HAP-1 (cell line): ENCODE measurements at regions not wholly inside any gene's neighbourhood (a gene's known extent, or its start where the extent isn't known, plus 50 kb on each side); places are given as distances from the start of the nearest gene placed in this dataset.

Source experiments
- DNase-seq, 2 experiments: peaks; one replicate each; pipeline ENCODE4 v3.0.0-alpha.2; 2016 to 2020; ENCODE audit warnings: low spot score in 2 of 2
- H3K27me3 ChIP-seq: fragments of 250-450 bp; sonication (Bioruptor Pico); 2 replicates; pipeline ENCODE4 v1.5.1; 2020; ENCODE audit warnings: low read depth, mild to moderate bottlenecking, moderate library complexity
- H3K36me3 ChIP-seq: fragments of 250-450 bp; sonication (Bioruptor Pico); replicated peaks from 2 replicates; pipeline ENCODE4 v1.5.1; 2020; ENCODE audit warnings: mild to moderate bottlenecking
- H3K4me1 ChIP-seq: fragments of 250-450 bp; sonication (Bioruptor Pico); 2 replicates; pipeline ENCODE4 v1.5.1; 2020; ENCODE audit warnings: mild to moderate bottlenecking
- H3K4me3 ChIP-seq: fragments of 250-450 bp; sonication (Bioruptor Pico); 2 replicates; pipeline ENCODE4 v1.5.1; 2020; ENCODE audit warnings: mild to moderate bottlenecking, moderate library complexity
- H3K9me3 ChIP-seq: fragments of 250-450 bp; sonication (Bioruptor Pico); 2 replicates; pipeline ENCODE4 v1.5.1; 2020; ENCODE audit warnings: mild to moderate bottlenecking, moderate library complexity
- in situ Hi-C: fragments of 300-500 bp; cut with MboI; formaldehyde crosslinking; loops from 3 replicates; pipeline ENCODE4 v1.14.3; 2020; ENCODE audit warnings: low sequenced_read_pairs, inconsistent platforms, mixed read lengths

DNA sequence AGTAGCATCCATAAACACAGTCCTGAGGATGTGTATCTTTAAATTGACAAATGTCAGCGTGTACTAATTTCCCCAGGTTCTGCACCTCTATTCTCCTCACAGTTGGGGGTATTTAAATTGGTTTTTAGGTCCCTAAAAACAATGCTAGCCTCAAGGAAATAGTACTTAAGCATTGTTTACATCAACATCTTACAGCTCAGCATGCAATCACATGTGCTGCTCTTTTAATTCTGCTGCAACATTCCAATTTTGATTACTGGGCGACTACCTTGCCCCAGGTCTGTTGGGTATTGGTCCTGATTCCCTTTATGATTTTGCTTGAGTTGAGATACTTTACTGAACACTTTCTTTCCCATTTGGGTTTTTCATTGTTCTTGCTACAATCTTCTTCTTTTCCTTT is 616.6 kb downstream of the CCER1 start:
- H3K36me3 ChIP-seq: no peaks in the 10 kb centered on the region
- in situ Hi-C loops: no loop called here
- DNase-seq: no peak
- H3K9me3 ChIP-seq: no peaks in the 10 kb centered on the region
- no peaks in the 10 kb centered on the region for H3K4me1 ChIP-seq
- no peak overlapping the region for H3K4me3 ChIP-seq
- no peaks in the 10 kb centered on the region for H3K27me3 ChIP-seq

GRCh38 chr12:90337018-90337417 is 618.0 kb downstream of the CCER1 start:
- in situ Hi-C loops: no loop called here
- Histone ChIP-seq H3K36me3 (no peaks in the 10 kb centered on the region), H3K4me1 (no peaks in the 10 kb centered on the region), H3K27me3 (no peaks in the 10 kb centered on the region), H3K9me3 (no peaks in the 10 kb centered on the region), H3K4me3 (no peak overlapping the region)
- DNase-seq: no peak

DNA sequence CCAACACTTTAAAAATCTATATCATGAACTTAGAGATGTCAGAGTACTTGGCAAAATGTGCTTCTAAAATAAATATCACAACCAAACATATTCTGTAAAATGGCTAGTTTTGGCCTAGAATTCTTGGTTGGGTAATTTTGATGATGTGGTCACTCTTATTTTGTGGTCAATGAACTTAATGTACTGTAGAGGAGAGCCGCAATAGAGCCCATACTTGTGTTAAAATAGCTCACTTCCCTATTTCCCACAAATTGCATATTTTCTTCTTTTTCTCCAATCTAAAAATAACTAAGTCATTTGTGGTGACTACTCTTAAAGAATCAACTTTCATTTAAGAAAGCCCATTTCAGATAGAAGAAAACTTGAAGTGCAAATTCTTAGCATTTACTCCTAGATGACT is 619.4 kb downstream of the CCER1 start:
- in situ Hi-C loops: no loop called here
- no peaks in the 10 kb centered on the region for H3K27me3 ChIP-seq
- H3K4me3 ChIP-seq: no peak overlapping the region
- H3K4me1 ChIP-seq: no peaks in the 10 kb centered on the region
- DNase-seq: no peak
- H3K9me3 ChIP-seq: no peaks in the 10 kb centered on the region
- H3K36me3 ChIP-seq: no peaks in the 10 kb centered on the region

DNA sequence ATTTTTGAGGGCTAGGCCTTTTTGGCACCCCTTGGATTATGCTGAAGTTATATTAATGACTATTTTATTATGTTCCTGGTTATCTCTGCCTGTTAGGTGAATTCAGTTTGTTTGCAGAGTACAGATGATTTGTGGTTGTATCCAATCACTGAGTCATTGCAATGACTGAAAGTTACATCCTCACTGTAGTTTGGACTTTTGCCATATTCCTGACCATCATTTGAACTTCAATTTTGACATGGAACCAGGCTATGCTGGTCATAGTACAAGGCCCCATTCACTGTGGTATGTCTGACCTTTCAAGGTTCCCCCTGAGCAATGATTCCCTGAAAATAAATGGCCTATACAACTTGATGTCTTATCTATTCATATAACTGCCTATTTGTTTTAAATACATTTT is 621.0 kb downstream of the CCER1 start:
- H3K4me3 ChIP-seq: no peak overlapping the region
- H3K27me3 ChIP-seq: no peaks in the 10 kb centered on the region
- no peaks in the 10 kb centered on the region for H3K4me1 ChIP-seq
- no peaks in the 10 kb centered on the region for H3K9me3 ChIP-seq
- in situ Hi-C loops: no loop called here
- no peaks in the 10 kb centered on the region for H3K36me3 ChIP-seq
- no peak for DNase-seq

GRCh38 chr12:90333424-90333823 is 621.6 kb downstream of the CCER1 start:
- in situ Hi-C loops: no loop called here
- no peaks in the 10 kb centered on the region for H3K9me3 ChIP-seq
- H3K4me3 ChIP-seq: no peak overlapping the region
- H3K36me3 ChIP-seq: no peaks in the 10 kb centered on the region
- DNase-seq: no peak
- H3K27me3 ChIP-seq: no peaks in the 10 kb centered on the region
- no peaks in the 10 kb centered on the region for H3K4me1 ChIP-seq

DNA sequence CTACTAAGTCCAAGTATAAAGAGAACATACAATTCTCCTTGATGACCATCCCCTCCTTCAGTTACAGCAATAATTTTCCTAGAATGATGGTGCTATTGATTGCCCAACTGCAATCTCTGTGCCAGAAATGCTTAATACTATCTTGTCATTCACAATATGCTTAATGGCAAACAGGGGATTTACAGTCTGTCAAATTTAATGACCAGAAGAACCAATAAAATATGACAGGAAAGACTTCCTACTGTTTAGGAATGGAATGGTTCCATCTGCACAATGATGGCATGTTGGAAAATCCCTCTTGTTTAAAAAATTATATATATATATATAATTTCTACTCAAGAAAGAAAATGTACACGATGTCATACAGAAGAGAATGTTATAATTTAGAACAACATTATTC is 623.2 kb downstream of the CCER1 start:
- no peaks in the 10 kb centered on the region for H3K36me3 ChIP-seq
- in situ Hi-C loops: no loop called here
- H3K9me3 ChIP-seq: no peaks in the 10 kb centered on the region
- no peaks in the 10 kb centered on the region for H3K4me1 ChIP-seq
- H3K4me3 ChIP-seq: no peak overlapping the region
- no peaks in the 10 kb centered on the region for H3K27me3 ChIP-seq
- DNase-seq: no peak

DNA sequence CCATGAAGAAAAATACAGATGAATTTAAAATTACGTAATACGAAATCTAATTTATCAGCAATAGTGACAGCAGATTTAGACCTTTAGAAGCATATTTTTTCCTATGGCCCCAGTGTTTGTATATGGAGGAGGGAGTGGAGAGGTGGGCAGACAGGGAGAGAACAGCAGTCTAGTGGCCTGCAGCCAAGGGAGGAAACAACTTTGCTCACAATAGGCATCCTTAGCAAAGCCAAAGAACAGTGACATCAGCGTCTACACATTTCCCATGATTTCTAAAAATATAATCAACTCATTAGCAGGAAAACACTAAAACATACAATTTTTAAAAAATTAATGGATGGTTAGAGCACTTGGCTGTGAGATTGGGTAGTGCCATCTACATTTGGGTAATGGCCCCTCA is 622.6 kb upstream of the ATP2B1 start:
- Histone ChIP-seq H3K4me1 (no peaks in the 10 kb centered on the region), H3K4me3 (no peak overlapping the region), H3K36me3 (no peaks in the 10 kb centered on the region), H3K9me3 (no peaks in the 10 kb centered on the region), H3K27me3 (no peaks in the 10 kb centered on the region)
- no peak for DNase-seq
- in situ Hi-C loops: no loop called here

- Histone ChIP-seq H3K9me3 (no peaks in the 10 kb centered on the region), H3K4me1 (no peaks in the 10 kb centered on the region), H3K27me3 (no peaks in the 10 kb centered on the region), H3K4me3 (no peak overlapping the region), H3K36me3 (no peaks in the 10 kb centered on the region)
- DNase-seq: no peak
- in situ Hi-C loops: no loop called here
Measured at GRCh38 chr12:90327793-90328743, 619.4 kb upstream of the ATP2B1 start.

DNA sequence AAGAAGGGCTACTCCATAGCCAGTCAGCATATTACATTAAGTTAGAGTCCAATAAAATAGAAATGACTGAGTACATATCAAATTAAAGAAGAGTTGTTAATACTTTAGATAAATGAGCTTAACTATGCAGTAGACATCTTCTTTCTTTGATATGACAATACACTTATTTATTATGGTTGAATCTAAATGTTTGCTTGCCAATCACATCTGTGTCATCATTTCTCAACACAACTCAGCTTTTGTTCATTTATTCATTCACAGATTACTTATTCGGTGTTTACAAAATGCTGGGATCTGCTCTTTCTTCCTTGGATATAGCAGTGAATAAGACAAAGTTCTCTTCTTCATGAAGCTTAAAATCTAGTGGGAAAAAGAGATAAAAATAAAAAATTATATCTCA is 614.6 kb upstream of the ATP2B1 start:
- Histone ChIP-seq H3K27me3 (no peaks in the 10 kb centered on the region), H3K36me3 (no peaks in the 10 kb centered on the region), H3K4me1 (no peaks in the 10 kb centered on the region), H3K4me3 (no peak overlapping the region), H3K9me3 (no peaks in the 10 kb centered on the region)
- no peak for DNase-seq
- in situ Hi-C loops: no loop called here

DNA sequence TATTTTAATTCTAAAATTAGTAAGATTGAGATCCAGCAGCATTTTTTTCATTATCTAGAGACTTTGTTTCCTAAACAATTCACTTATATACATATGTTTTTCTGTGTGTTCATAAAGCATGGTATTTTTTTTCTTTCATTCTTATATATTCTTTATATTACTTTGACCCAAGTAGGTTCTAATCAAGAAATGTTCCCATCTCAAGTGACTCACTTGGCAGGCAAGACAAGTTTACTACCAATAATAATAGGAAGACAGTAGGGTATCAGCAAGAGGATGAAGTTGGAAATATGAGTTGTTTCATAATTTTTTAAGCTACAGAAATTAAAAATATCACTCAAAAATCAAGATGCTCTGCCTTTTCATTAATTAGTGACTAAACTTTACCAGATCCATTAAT is 613.4 kb upstream of the ATP2B1 start:
- H3K4me1 ChIP-seq: no peaks in the 10 kb centered on the region
- H3K36me3 ChIP-seq: no peaks in the 10 kb centered on the region
- DNase-seq: no peak
- H3K9me3 ChIP-seq: no peaks in the 10 kb centered on the region
- no peaks in the 10 kb centered on the region for H3K27me3 ChIP-seq
- H3K4me3 ChIP-seq: no peak overlapping the region
- in situ Hi-C loops: no loop called here

GRCh38 chr12:90321369-90321768 is 612.7 kb upstream of the ATP2B1 start:
- Histone ChIP-seq H3K9me3 (no peaks in the 10 kb centered on the region), H3K36me3 (no peaks in the 10 kb centered on the region), H3K4me3 (no peak overlapping the region), H3K4me1 (no peaks in the 10 kb centered on the region), H3K27me3 (no peaks in the 10 kb centered on the region)
- in situ Hi-C loops: no loop called here
- DNase-seq: no peak

DNA sequence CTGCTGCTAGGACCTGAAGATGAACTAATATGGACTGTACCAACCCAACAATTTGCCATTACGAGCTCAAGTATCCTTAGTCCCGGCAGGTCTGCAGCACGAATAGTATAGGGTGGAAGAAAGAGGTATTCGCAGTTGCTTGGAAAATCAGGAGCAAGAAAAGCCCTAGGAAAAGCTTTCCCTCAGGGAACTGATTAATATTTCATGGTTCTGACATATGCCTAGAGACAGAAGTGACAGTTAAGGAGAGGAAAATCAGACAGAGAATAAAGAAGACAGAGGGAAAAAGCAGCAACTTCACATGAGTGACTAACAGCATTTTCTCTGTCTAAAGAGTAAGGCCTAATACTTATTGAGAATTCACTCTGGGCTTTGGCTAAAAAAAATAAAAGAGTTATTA is 602.9 kb upstream of the ATP2B1 start:
- Histone ChIP-seq H3K4me1 (no peaks in the 10 kb centered on the region), H3K27me3 (no peaks in the 10 kb centered on the region), H3K36me3 (no peaks in the 10 kb centered on the region), H3K9me3 (no peaks in the 10 kb centered on the region), H3K4me3 (no peak overlapping the region)
- in situ Hi-C loops: no loop called here
- no peak for DNase-seq

DNA sequence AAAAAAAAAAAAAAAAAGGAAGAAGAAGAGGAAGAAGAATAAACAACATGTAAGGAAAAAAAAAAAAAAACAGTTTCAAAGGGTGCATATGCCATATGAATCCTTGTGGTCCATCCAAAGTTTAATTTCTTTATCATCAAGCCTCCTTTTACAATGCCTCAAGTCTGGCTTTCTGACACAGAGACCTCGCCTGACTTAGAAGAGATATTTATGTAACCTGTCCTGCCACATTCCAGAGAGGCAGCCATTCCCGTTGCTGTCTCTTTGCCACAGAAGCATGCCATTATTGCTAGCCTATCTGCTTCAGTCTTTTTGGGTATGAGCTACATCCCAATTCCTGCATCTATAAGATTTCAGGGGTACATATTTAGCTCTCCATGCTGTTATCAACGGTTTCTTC is 596.7 kb upstream of the ATP2B1 start:
- no peaks in the 10 kb centered on the region for H3K27me3 ChIP-seq
- no peaks in the 10 kb centered on the region for H3K36me3 ChIP-seq
- no peaks in the 10 kb centered on the region for H3K4me1 ChIP-seq
- DNase-seq: no peak
- no peak overlapping the region for H3K4me3 ChIP-seq
- in situ Hi-C loops: no loop called here
- no peaks in the 10 kb centered on the region for H3K9me3 ChIP-seq

DNA sequence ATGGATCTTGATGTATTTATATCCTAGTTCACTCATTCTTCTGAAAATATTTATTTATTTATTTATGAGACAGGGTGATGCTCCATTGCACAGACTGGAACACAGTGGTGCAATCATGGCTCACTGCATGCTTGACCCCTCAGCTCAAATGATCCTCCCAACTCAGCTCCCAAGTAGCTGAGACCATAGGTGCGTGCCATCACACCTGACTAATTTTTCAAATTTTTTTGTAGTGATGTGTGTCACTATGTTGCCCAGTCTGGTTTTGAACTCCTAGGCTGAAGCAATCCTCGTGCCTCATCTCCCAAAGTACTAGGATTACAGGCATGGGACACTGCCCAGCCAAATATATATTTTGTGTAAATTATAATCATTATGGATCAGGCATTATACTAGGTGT is 595.6 kb upstream of the ATP2B1 start:
- no peak for DNase-seq
- Histone ChIP-seq H3K36me3 (no peaks in the 10 kb centered on the region), H3K4me3 (no peak overlapping the region), H3K27me3 (no peaks in the 10 kb centered on the region), H3K4me1 (no peaks in the 10 kb centered on the region), H3K9me3 (no peaks in the 10 kb centered on the region)
- in situ Hi-C loops: no loop called here

DNA sequence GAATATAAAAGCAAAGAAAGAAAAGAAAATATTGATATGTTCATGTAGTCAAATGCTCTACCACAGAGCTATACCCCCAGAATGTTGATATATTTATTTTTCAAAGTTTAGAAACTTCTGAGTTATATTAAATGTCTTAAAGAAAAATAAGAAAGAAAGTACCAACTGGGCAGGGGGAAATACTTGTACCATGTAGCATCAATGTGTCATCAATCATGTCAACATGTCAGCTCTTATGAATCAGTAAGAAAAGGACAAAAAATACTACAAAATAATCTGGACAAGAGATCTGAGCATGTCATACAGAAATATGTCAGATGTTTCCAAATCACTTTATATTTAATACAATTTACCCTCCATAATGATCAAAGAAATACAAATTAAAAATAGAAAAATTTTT is 595.1 kb upstream of the ATP2B1 start:
- no peak for DNase-seq
- in situ Hi-C loops: no loop called here
- H3K36me3 ChIP-seq: no peaks in the 10 kb centered on the region
- H3K9me3 ChIP-seq: no peaks in the 10 kb centered on the region
- no peaks in the 10 kb centered on the region for H3K27me3 ChIP-seq
- H3K4me1 ChIP-seq: no peaks in the 10 kb centered on the region
- H3K4me3 ChIP-seq: no peak overlapping the region
